Keratinocyte (primary cell): ENCODE measurements at regions not wholly inside any gene's neighbourhood (a gene's known extent, or its start where the extent isn't known, plus 50 kb on each side); places are given as distances from the start of the nearest gene placed in this dataset.

Experiments used
- DNase-seq: peaks from one replicate; pipeline ENCODE4 v3.0.0-alpha.2; 2011; ENCODE audit warnings: low read depth, missing footprints, low spot score
- FAIRE-seq: peaks from 2 replicates; lab custom pipeline; 2011; peaks lifted over from hg19 to GRCh38; lab: Jason Lieb, UNC
- H2AFZ ChIP-seq: 2 replicates; pipeline ENCODE4 v1.6.0; 2012; ENCODE audit warnings: low read length, control low read depth, inconsistent platforms; ENCODE audit not compliant: control insufficient read depth
- H3K27ac ChIP-seq: 2 replicates; pipeline ENCODE4 v1.5.1; 2011; ENCODE audit warnings: low read length; ENCODE audit not compliant: control insufficient read depth, insufficient read depth
- H3K27me3 ChIP-seq: 3 replicates; pipeline ENCODE4 v1.6.0; 2011; ENCODE audit warnings: low read length; ENCODE audit not compliant: control insufficient read depth, insufficient read depth; ENCODE audit errors: extremely low read depth
- H3K36me3 ChIP-seq, 2 experiments: 2 replicates in 1 of 2; 3 replicates in 1 of 2; pipeline ENCODE4 v1.5.1; 2011; ENCODE audit warnings: low read length in 2 of 2, mild to moderate bottlenecking in 1 of 2; ENCODE audit not compliant: control insufficient read depth in 2 of 2, insufficient read depth in 2 of 2; ENCODE audit errors: extremely low read depth in 1 of 2
- H3K4me1 ChIP-seq: 3 replicates; pipeline ENCODE4 v1.5.1; 2011; ENCODE audit warnings: low read length; ENCODE audit not compliant: control insufficient read depth, insufficient read depth; ENCODE audit errors: extremely low read depth
- H3K4me2 ChIP-seq: 3 replicates; pipeline ENCODE4 v1.6.0; 2011; ENCODE audit warnings: low read depth, low read length; ENCODE audit not compliant: control insufficient read depth, insufficient read depth; ENCODE audit errors: extremely low read depth
- H3K4me3 ChIP-seq, 3 experiments: fragments of 200-600 bp in 1 of 3; sonication (generic) in 1 of 3; 2 replicates in 2 of 3; 3 replicates in 1 of 3; pipeline ENCODE4 v1.5.1; 2011 to 2016; ENCODE audit warnings: low read length in 3 of 3, mild to moderate bottlenecking in 3 of 3, control low read depth in 2 of 3, inconsistent platforms in 1 of 3, low read depth in 1 of 3, mixed read lengths in 1 of 3, mixed run types in 1 of 3, moderate library complexity in 1 of 3; ENCODE audit not compliant: control insufficient read depth in 2 of 3, insufficient read depth in 2 of 3; ENCODE audit errors: extremely low read depth in 1 of 3
- H3K79me2 ChIP-seq: 2 replicates; pipeline ENCODE4 v1.6.0; 2012; ENCODE audit warnings: low read length; ENCODE audit not compliant: control insufficient read depth, insufficient read depth
- H3K9ac ChIP-seq: 3 replicates; pipeline ENCODE4 v1.6.0; 2011; ENCODE audit warnings: low read length; ENCODE audit not compliant: control insufficient read depth, insufficient read depth; ENCODE audit errors: extremely low read depth
- H3K9me1 ChIP-seq: 3 replicates; pipeline ENCODE4 v1.6.0; 2011; ENCODE audit warnings: low read length; ENCODE audit not compliant: control insufficient read depth, insufficient read depth; ENCODE audit errors: extremely low read depth
- H3K9me3 ChIP-seq: 2 replicates; pipeline ENCODE4 v1.5.1; 2012; ENCODE audit warnings: low read depth, low read length; ENCODE audit not compliant: control insufficient read depth
- H4K20me1 ChIP-seq: 3 replicates; pipeline ENCODE4 v1.6.0; 2011; ENCODE audit warnings: low read length; ENCODE audit not compliant: control insufficient read depth, insufficient read depth; ENCODE audit errors: extremely low read depth
- EZH2 ChIP-seq: IDR thresholded peaks from one replicate; pipeline ENCODE4 v1.6.1; 2012; ENCODE audit warnings: inconsistent platforms, mild to moderate bottlenecking, low read length, moderate library complexity
- dilution Hi-C: fragments of 300-500 bp; cut with MboI; formaldehyde crosslinking; loops from one replicate; pipeline ENCODE4 v1.7.0; 2020; ENCODE audit warnings: low sequenced_read_pairs; ENCODE audit not compliant: extremely low pct_ligation_motif_present
- TF ChIP-seq, protein P1 (sequence below), 3 experiments: IDR thresholded peaks in 1 of 3; conservative IDR thresholded peaks in 1 of 3; optimal IDR thresholded peaks in 1 of 3; 2 replicates in 2 of 3; 3 replicates in 1 of 3; pipeline versions ENCODE3 to v1.5.1; 2011; ENCODE audit warnings: low read length in 3 of 3, mild to moderate bottlenecking in 3 of 3, moderate library complexity in 2 of 3, control low read depth in 1 of 3, inconsistent platforms in 1 of 3; ENCODE audit not compliant: insufficient read depth in 2 of 3; ENCODE audit errors: extremely low read depth in 1 of 3

DNA sequence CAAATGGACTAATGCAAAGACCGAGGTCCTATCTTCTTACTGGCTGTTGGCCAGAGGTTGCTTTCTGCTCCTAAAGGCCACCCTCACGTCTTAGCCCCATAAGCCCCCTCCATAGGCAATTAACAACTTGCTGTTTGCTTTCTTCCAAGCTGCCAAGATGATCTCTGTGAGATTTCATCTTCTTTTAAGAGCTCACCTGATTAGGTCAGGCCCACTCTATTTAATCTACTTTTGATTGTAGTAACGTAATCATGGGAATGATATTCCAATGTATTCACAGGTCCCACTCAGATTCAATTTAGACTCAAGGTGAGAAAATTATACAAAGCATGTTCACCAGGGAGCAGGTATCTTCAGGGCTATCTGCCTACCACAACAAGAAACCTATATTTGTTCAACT is 84.4 kb upstream of the RAD23B start:
- Histone ChIP-seq H3K4me2 (no peak overlapping the region), H3K36me3 (no peaks in the 10 kb centered on the region)

DNA sequence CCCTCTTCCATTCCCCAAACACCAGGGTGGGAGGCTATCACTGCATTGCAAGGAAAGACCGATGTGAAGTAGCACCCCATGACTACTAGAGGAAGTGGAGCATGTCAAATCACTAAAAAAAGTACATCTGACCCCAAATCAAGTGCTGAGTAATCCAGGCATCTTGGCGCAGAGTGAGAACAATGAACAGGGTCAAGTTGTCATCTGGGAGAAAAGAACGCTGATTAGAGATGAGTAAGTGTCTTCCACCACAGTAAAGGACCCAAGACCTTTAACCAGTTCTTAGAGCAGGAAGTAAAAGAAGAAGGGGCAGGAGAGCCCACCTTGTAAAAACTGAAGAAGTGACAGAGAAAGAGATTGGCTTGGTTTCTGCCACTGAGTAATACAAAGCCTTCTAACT is 75.0 kb upstream of the RAD23B start:
- Histone ChIP-seq H2AFZ (no peak overlapping the region), H3K27me3 (no peaks in the 10 kb centered on the region), H3K4me3 (no peak overlapping the region), H4K20me1 (no peaks in the 10 kb centered on the region), H3K9me1 (no peaks in the 10 kb centered on the region), H3K4me1 (peaks cover 5% of the 10 kb centered on the region), H3K9ac (no peak overlapping the region), H3K9me3 (no peaks in the 10 kb centered on the region), H3K4me2 (no peak overlapping the region), H3K36me3 (no peaks in the 10 kb centered on the region), H3K79me2 (no peaks in the 10 kb centered on the region), H3K27ac (no peak overlapping the region)
- DNase-seq, result no peak
- no peak for TF ChIP-seq EZH2
- TF ChIP-seq, protein P1, sequence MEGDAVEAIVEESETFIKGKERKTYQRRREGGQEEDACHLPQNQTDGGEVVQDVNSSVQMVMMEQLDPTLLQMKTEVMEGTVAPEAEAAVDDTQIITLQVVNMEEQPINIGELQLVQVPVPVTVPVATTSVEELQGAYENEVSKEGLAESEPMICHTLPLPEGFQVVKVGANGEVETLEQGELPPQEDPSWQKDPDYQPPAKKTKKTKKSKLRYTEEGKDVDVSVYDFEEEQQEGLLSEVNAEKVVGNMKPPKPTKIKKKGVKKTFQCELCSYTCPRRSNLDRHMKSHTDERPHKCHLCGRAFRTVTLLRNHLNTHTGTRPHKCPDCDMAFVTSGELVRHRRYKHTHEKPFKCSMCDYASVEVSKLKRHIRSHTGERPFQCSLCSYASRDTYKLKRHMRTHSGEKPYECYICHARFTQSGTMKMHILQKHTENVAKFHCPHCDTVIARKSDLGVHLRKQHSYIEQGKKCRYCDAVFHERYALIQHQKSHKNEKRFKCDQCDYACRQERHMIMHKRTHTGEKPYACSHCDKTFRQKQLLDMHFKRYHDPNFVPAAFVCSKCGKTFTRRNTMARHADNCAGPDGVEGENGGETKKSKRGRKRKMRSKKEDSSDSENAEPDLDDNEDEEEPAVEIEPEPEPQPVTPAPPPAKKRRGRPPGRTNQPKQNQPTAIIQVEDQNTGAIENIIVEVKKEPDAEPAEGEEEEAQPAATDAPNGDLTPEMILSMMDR (optimal IDR thresholded peaks at IDR 0.05 in 1 of 3, IDR thresholded peaks at IDR 0.05 in 1 of 3, conservative IDR thresholded peaks at IDR 0.05 in 1 of 3; ENCODE audit: extremely low read depth in 1 of 3, insufficient read depth in 2 of 3, low read length in 3 of 3), result no peak
- no peak for FAIRE-seq
- dilution Hi-C loops, result loop anchor here (25.0 kb wide), 1 partner anchor 104 kb away; no protein-coding TSS in a partner anchor

More for the DNA sequence above, 84.4 kb upstream of the RAD23B start:
- Histone ChIP-seq H4K20me1 (no peaks in the 10 kb centered on the region), H3K4me3 (no peak overlapping the region), H3K79me2 (no peaks in the 10 kb centered on the region), H3K9ac (no peak overlapping the region), H3K9me3 (peaks cover 2% of the 10 kb centered on the region), H3K9me1 (no peaks in the 10 kb centered on the region), H3K4me1 (no peaks in the 10 kb centered on the region), H3K27me3 (no peaks in the 10 kb centered on the region), H3K27ac (no peak overlapping the region), H2AFZ (no peak overlapping the region)
- TF ChIP-seq, protein P1 (optimal IDR thresholded peaks at IDR 0.05 in 1 of 3, IDR thresholded peaks at IDR 0.05 in 1 of 3, conservative IDR thresholded peaks at IDR 0.05 in 1 of 3; ENCODE audit: extremely low read depth in 1 of 3, insufficient read depth in 2 of 3, low read length in 3 of 3), result no peak
- TF ChIP-seq EZH2, result no peak
- dilution Hi-C loops, result no loop called here
- DNase-seq (no peak), FAIRE-seq (no peak)
